IPS DF 4.7 (cell line): ENCODE measurements at regions not wholly inside any gene's neighbourhood (a gene's known extent, or its start where the extent isn't known, plus 50 kb on each side); places are given as distances from the start of the nearest gene placed in this dataset.
A peak's percentile ranks its signal among the peaks of the same experiment; 100 is the strongest.

Source experiments
- DNase-seq: peaks from one replicate; pipeline ENCODE4 v3.0.0-alpha.2; 2013; ENCODE audit warnings: low spot score; ENCODE audit errors: extremely low read depth

DNA sequence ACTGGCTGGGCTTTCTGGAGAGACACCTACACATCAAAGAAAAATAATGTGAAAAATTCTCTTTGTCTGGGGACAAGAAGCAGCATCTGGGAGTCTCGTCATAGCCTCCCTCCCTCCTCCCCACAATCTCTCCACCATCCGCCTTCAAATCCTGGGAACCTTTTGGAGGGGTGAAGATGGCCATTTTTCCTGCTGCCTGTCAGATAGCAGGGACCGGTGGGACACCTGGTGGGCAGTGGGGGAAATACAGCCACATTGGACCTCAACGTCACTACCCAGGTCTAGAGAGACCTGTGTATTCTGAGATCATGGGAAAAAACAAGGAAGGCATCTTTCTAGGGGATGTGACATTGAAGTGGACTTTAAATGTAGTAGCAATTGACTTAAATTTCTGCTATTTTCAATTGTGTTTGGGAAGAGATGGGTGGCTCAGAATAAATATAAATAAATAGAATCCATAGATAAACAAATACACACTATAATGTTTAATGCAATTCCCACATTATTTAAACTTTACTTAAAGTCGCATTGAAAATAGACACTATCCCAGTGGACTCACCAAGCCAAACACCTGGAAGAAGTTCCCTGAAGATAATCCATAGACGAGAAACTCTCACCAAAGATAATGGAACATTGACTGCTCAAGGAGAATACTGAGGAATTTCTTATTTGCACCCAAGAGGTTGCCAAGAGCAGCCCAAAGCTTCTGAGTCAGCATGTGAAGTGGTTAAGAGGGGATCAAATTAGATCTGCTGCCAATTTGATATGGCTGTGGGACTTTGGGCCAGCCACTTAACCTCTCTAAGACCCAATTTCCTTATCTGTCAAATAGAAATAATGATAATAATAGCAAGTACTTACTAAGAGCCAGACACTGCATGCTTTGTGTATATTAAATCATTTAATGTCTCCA, 147.6 kb upstream of the CAMK1G start:
- peak; percentile 85 for DNase-seq

DNA sequence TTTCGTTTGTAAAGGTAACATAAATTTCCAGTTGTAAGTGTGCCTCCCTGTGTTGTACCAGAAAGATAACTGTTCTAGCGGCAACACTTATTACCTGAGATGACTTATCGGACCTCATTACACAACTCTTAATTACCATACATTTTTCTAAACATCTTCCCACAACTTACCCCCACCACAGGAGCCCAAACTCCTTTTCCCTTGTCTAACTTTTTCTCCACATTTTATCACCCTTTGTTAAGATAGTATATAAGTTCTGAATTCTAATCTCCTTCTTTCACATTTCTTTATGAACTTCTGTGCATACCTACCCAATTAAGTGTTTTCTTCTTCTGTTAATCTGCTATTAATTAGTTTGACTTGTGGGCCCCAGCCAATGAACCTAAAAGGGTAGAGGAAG, 143.7 kb upstream of the CAMK1G start:
- no peak for DNase-seq

DNA sequence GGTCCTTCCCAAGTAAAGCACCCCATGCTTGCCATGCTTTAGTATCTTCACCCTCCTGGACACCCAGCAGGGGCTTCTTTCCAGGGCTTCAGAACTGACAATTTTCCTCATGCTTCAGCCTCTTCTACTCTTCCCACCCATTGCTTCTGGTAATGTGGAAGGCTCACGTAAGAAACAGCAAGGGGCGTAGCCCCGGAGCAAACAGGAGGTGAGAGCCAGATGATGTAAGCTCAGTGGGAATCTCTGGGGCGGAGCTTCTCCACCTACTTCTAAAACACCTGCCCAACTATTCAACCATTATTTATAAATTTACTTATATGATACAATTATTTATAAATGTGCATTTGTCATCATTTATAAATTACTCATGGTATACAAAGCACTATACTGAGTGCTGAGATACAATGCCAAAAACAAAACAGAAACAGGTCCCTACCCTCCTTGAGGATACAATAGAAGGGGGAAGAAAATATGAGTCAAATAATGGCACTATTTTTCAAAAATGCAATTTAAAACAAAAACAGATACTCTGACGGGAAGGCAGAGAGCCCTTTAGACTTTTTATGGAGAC, 140.1 kb upstream of the CAMK1G start:
- DNase-seq = no peak

- no peak for DNase-seq
Observed at GRCh38 chr1:209443975-209444651, 139.4 kb upstream of the CAMK1G start.

GRCh38 chr1:209444961-209445360, 138.6 kb upstream of the CAMK1G start:
- no peak for DNase-seq

GRCh38 chr1:209445576-209445975, 137.9 kb upstream of the CAMK1G start:
- no peak for DNase-seq

GRCh38 chr1:209446356-209446755, 137.2 kb upstream of the CAMK1G start:
- no peak for DNase-seq

DNA sequence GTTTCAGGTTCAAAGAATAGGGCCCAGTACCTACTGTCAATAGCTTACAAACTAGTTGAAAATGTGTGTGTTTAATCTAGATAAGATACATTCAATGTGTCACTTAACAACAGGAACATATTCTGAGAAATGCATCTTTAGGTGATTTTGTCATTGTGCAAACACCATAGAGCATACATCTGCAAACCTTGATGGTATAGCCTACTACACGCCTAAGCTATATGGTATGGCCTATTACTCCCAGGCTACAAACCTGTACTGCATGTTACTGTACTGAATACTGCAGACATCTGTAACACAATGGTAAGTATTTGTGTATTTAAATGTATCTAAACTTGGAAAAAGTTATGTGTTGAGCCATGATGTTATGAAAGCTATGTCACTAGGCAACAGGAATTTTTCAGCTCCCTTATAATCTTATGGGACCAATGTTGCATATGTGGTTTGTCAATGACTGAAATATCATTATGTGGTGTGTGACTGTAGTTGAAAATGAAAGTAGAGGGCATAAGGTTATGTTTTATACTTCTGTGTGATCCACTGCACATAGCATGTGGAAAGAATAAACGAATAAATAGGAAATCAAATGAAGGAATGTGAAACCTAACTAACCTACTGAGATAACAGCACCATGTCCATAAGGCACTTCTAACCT, 129.0 kb upstream of the CAMK1G start:
- DNase-seq = no peak

- DNase-seq = no peak
Observed at GRCh38 chr1:209455145-209455544, 128.4 kb upstream of the CAMK1G start.

DNA sequence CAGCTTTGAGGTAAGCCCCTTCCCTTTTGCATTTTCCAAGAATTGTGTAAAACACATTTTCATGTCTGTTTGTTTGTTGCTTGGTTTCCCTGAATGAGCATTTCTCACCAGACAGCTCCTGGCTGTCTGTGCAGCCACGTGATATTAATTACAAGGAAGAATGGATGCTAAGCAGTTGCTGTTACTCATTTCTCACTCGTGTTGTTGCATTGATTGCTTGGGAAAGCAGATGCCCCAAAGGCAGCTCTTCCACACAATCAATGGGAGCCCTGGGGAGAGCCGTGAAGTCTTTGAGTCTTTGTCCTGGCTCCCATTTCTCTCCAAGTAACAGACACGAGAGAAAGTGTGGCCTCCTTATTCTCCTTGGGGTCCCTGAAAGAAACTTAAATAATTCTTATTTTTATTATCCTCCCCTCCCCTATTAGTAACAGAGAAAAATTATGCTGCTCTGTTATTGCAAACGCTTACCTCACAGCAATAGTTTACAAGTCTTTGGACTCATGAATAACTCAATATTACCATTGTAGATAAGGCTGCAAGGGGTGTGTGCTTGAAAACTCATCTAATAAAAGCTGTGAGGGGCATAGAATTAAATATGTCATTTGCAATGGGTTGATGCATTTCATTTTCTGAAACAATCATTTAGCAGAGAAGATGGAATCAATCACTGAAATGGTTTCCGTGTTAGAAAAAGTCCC, 127.7 kb upstream of the CAMK1G start:
- DNase-seq = no peak

- no peak for DNase-seq
Observed at GRCh38 chr1:209456878-209457277, 126.6 kb upstream of the CAMK1G start.

DNA sequence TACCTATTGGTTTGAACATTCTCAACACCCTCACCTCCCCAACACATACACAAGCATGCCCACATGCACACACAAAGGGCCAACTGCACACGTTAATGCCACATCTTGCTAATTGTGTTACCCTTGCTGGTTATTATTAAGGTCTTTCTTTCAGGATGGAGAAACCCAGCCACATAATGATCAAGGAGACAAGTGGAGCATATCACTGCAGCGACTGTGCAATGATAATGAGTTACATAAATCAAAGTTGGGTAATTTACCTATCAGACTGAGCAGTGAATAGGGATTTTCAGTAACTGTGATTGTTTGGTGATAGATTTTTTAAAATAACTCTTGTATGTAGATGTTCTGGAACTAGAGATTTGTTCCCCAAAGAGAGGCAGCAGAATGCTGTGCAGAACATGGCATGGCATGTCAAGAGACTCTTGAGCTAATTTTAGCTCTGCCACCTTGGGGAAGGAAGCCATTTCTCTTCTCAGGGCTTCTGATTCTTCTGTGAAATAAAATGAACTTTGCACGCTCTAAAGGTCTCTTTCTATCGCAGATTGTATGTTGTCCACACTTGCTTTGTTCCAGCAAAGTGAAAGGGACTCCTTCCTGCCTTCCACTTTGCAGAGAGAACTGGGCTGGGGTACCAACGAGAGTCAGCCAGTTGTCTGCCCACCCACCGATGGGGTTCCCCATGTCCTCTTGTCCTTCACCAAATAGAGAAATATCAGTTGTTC, 126.0 kb upstream of the CAMK1G start:
- no peak for DNase-seq

DNA sequence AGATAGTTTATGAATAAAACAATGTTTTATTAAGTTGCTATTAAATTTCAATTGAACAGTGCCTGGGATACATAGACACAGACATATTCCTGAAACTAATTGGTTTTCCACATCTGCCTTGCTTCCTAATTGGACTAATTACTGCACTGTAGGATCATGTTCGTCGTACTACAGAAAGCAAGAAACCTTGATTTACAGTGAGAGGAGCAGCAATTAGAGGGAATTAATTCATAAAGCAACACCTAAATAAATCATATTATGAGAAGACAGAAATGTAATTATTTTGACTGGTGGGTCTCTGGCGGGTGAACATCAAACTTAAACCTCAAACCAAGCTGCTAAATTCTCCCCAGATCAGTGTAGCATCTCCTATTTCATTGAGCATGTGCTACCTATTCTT, 124.6 kb upstream of the CAMK1G start:
- DNase-seq = no peak

- no peak for DNase-seq
Observed at GRCh38 chr1:209461168-209461567, 122.3 kb upstream of the CAMK1G start.

GRCh38 chr1:209462433-209462832, 121.1 kb upstream of the CAMK1G start:
- DNase-seq = no peak

DNA sequence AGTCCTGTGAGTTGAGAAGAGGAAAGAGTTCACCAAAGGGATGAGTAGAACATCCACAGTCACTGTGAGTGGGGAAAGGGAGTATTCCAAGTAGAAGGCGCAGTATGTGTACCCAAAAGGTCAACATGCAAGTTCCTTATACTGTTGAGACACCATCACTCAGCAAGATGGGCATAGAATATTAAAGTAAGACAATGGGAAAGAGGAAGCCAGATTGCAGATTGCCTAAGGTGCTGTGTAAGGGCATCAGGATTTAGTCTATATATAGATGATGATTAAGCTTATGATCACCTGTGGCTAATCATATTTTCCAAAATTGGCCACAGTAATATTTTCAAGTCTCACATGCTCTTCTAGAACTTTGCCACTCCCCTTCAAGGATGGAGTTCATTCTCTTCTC, 120.1 kb upstream of the CAMK1G start:
- DNase-seq = no peak

- no peak for DNase-seq
Observed at GRCh38 chr1:209473025-209473424, 110.5 kb upstream of the CAMK1G start.

DNA sequence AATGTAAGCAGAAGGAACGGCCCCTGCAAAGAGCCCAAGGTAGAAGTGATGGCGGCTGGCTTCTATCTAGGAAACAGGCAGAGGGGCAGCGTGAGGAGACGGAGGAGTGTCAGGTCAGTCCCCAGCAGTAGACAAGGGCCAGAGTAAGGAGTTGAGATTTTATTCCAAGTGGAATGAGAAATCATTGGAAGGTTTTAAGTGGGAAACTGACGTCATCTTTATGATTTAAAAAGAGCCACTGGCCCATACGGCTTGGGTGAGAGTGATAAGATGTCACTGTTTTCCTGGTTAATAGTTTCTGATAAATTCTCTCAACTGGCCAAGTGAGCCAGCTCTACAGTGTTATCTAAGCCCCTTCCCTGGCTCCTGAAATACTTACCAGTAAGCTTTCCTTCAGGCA, 103.2 kb upstream of the CAMK1G start:
- no peak for DNase-seq

DNA sequence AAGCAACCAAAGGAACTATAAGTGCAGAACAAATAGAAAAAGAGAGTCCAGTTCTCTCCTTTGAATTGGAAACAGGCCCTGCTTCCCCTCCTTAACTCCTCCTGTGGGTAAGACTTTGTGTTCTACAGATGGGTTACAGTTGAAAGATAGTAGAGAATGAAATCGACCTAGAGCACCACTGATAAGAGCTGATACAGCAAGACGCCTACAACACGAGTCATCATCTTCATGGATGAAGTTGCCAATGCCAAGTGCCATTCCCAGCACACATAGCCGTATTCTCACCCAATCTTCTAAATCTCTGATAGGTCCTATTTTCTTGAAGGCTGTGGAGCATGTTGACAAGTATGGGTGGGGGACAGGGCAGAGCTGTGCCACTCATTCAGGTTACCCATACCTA, 99.8 kb upstream of the CAMK1G start:
- DNase-seq = no peak

DNA sequence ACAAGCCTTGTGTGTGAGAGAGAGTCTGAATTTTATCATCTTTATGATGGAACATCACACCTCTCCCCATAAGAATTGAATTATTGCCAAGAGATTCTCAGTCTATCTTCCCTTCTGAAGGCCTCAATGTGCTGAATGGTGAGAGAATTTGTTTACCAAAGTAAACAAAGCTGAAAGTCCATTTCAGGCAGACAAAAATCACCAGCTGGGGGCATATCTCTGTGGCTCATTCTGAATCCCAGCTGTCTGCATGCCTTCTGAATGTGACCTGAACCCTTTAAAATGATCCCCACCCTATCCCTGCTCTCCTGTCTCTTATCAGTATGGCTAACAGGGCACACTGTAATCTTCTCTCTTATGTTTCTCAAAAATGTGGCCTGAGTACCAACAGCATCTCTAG, 99.1 kb upstream of the CAMK1G start:
- no peak for DNase-seq

- DNase-seq = no peak
Observed at GRCh38 chr1:209485167-209485566, 98.3 kb upstream of the CAMK1G start.
